SK-N-MC (cell line): ENCODE measurements at regions not wholly inside any gene's neighbourhood (a gene's known extent, or its start where the extent isn't known, plus 50 kb on each side); places are given as distances from the start of the nearest gene placed in this dataset.

Experiments used
- DNase-seq: peaks from one replicate; pipeline ENCODE4 v3.0.0-alpha.2; 2011; ENCODE audit warnings: low read depth, low spot score
- H3K27ac ChIP-seq: fragments of 200-600 bp; sonication (generic); 2 replicates; pipeline ENCODE4 v1.5.1; 2016; ENCODE audit warnings: mixed run types
- H3K36me3 ChIP-seq: fragments of 200-600 bp; sonication (generic); 2 replicates; pipeline ENCODE4 v1.6.1; 2017; ENCODE audit warnings: antibody characterized with exemption, low read length, mixed read lengths; ENCODE audit not compliant: insufficient read depth
- H3K4me3 ChIP-seq: fragments of 200-600 bp; sonication (generic); 2 replicates; pipeline ENCODE4 v1.5.1; 2016
- H3K9ac ChIP-seq: fragments of 200-600 bp; sonication (generic); 2 replicates; pipeline ENCODE4 v1.8.0; 2017; ENCODE audit warnings: mixed run types, mixed read lengths; ENCODE audit not compliant: insufficient read length
- H3K9me3 ChIP-seq: fragments of 200-600 bp; sonication (generic); 2 replicates; pipeline ENCODE4 v1.6.1; 2017; ENCODE audit warnings: low read depth, mild to moderate bottlenecking, antibody characterized with exemption, low read length, moderate library complexity, mixed read lengths
- EZH2 ChIP-seq: fragments of 200-600 bp; sonication (generic); IDR thresholded peaks from one replicate; pipeline ENCODE4 v1.6.1; 2017; ENCODE audit warnings: antibody characterized with exemption
- FOXP2 ChIP-seq: optimal IDR thresholded peaks from 2 replicates; pipeline ENCODE3; 2011; ENCODE audit warnings: mild to moderate bottlenecking, moderate library complexity; ENCODE audit not compliant: insufficient read depth; ENCODE audit errors: extremely low read length, control extremely low read depth
- POLR2AphosphoS5 ChIP-seq: IDR thresholded peaks from 2 replicates; pipeline ENCODE4 v1.6.1; 2012; ENCODE audit warnings: mild to moderate bottlenecking, low read depth, low read length, borderline replicate concordance

- TF ChIP-seq POLR2AphosphoS5 (no peak), EZH2 (no peak), FOXP2 (no peak)
- no peak for DNase-seq
- H3K9me3 ChIP-seq, result no peaks in the 10 kb centered on the region
- H3K4me3 ChIP-seq, result no peak overlapping the region
- no peaks in the 10 kb centered on the region for H3K36me3 ChIP-seq
- H3K9ac ChIP-seq, result no peak overlapping the region
- H3K27ac ChIP-seq, result no peak overlapping the region
Measured at GRCh38 chr16:59696495-59696894, 962.4 kb upstream of the GOT2 start.

DNA sequence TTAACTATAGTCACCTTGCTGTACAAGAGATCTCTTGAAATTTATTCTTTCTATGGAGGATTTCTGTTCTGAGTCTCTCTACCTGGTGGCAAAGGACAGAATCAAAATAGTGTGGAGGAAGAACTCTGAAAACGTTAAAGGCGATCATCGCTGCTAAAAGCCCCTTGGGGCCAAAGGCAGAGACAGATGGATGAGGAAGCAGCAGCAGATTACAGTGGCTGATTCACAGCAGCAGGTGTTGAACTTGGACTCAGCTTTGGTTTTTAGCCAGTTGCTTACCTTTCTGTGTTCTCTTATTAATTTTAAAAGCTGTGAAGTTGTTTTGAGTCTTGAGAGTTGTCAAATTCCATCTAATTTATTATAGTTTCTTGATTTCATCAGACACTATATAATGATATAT, 956.1 kb upstream of the GOT2 start:
- H3K9ac ChIP-seq, result no peak overlapping the region
- no peak for DNase-seq
- TF ChIP-seq FOXP2, result no peak
- TF ChIP-seq POLR2AphosphoS5, result no peak
- TF ChIP-seq EZH2, result no peak
- no peaks in the 10 kb centered on the region for H3K9me3 ChIP-seq
- no peak overlapping the region for H3K4me3 ChIP-seq
- H3K36me3 ChIP-seq, result no peaks in the 10 kb centered on the region
- no peak overlapping the region for H3K27ac ChIP-seq

GRCh38 chr16:59688006-59688405, 953.9 kb upstream of the GOT2 start:
- Histone ChIP-seq H3K9ac (no peak overlapping the region), H3K36me3 (no peaks in the 10 kb centered on the region), H3K9me3 (no peaks in the 10 kb centered on the region), H3K4me3 (no peak overlapping the region), H3K27ac (no peak overlapping the region)
- no peak for TF ChIP-seq POLR2AphosphoS5
- no peak for TF ChIP-seq FOXP2
- TF ChIP-seq EZH2, result no peak
- DNase-seq, result no peak

GRCh38 chr16:59686405-59686804, 952.3 kb upstream of the GOT2 start:
- no peaks in the 10 kb centered on the region for H3K36me3 ChIP-seq
- H3K9me3 ChIP-seq, result no peaks in the 10 kb centered on the region
- TF ChIP-seq EZH2 (no peak), POLR2AphosphoS5 (no peak), FOXP2 (no peak)

GRCh38 chr16:59684911-59685310, 950.8 kb upstream of the GOT2 start:
- TF ChIP-seq FOXP2 (no peak), POLR2AphosphoS5 (no peak), EZH2 (no peak)
- H3K36me3 ChIP-seq, result no peaks in the 10 kb centered on the region
- no peak overlapping the region for H3K4me3 ChIP-seq
- no peak overlapping the region for H3K27ac ChIP-seq
- no peak overlapping the region for H3K9ac ChIP-seq
- DNase-seq, result no peak
- H3K9me3 ChIP-seq, result no peaks in the 10 kb centered on the region

More at GRCh38 chr16:59686405-59686804, 952.3 kb upstream of the GOT2 start:
- H3K4me3 ChIP-seq, result no peak overlapping the region
- DNase-seq, result no peak
- H3K9ac ChIP-seq, result no peak overlapping the region
- H3K27ac ChIP-seq, result no peak overlapping the region

- no peak overlapping the region for H3K4me3 ChIP-seq
- no peak for DNase-seq
- H3K36me3 ChIP-seq, result no peaks in the 10 kb centered on the region
- no peaks in the 10 kb centered on the region for H3K9me3 ChIP-seq
- H3K27ac ChIP-seq, result no peak overlapping the region
- no peak for TF ChIP-seq EZH2
- no peak for TF ChIP-seq FOXP2
- no peak for TF ChIP-seq POLR2AphosphoS5
- H3K9ac ChIP-seq, result no peak overlapping the region
Measured at GRCh38 chr16:59683709-59684108, 949.6 kb upstream of the GOT2 start.

DNA sequence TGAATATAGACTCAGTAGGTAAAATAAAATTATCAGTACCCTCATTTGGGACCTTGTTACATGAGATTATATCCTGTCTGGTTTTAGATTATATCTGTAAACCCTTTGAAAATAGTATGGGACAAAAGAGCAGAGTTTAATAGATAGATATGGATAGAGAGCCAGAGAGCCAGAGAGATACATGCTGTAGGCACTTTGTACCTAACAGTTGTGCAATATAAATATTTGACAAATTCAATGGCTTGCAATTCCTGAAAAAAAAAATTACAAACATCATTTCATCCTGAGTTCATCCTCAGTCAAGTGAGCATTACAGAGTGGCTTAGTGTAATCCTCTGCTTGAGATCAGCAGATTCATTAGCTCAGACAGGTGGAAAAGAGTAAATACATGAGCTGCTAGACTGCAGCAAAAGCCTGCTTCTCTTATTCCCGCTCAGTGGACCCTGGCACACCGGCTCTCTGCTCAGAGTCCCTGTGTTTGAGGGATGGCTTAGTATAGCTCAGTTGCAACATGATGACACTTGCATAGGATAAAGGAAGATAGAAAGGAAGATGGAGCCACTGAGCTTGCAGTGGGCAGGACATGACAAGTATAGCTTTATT, 931.6 kb upstream of the GOT2 start:
- Histone ChIP-seq H3K36me3 (no peaks in the 10 kb centered on the region), H3K4me3 (no peak overlapping the region), H3K27ac (no peak overlapping the region), H3K9me3 (no peaks in the 10 kb centered on the region), H3K9ac (no peak overlapping the region)
- no peak for TF ChIP-seq EZH2
- TF ChIP-seq POLR2AphosphoS5, result no peak
- no peak for DNase-seq

GRCh38 chr16:59658572-59658971, 924.5 kb upstream of the GOT2 start:
- Histone ChIP-seq H3K27ac (no peak overlapping the region), H3K4me3 (no peak overlapping the region), H3K36me3 (no peaks in the 10 kb centered on the region), H3K9me3 (no peaks in the 10 kb centered on the region), H3K9ac (no peak overlapping the region)
- no peak for DNase-seq
- TF ChIP-seq FOXP2 (no peak), EZH2 (no peak), POLR2AphosphoS5 (no peak)

DNA sequence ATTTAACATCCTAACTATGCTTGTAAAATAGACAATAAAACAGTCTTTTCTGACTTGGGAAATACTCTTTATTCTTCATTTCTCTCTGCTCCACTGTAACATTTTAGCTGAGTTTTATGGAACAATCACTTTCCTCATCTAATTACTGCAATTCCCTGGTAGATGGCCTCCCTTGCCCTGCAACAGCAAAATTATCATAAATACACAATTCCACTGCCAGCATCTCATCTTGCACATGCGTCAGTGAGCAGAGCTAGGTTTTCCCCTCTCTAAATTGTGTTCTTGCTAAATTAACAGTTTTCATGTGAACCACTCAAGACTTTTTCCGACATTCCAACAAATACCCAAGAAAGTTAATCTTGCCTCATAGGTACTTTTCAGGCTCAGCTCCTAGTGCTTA, 920.9 kb upstream of the GOT2 start:
- H3K4me3 ChIP-seq, result no peak overlapping the region
- H3K9ac ChIP-seq, result no peak overlapping the region
- TF ChIP-seq POLR2AphosphoS5, result no peak
- no peak for TF ChIP-seq EZH2
- TF ChIP-seq FOXP2, result no peak
- no peaks in the 10 kb centered on the region for H3K9me3 ChIP-seq
- DNase-seq, result no peak
- no peak overlapping the region for H3K27ac ChIP-seq
- H3K36me3 ChIP-seq, result no peaks in the 10 kb centered on the region

DNA sequence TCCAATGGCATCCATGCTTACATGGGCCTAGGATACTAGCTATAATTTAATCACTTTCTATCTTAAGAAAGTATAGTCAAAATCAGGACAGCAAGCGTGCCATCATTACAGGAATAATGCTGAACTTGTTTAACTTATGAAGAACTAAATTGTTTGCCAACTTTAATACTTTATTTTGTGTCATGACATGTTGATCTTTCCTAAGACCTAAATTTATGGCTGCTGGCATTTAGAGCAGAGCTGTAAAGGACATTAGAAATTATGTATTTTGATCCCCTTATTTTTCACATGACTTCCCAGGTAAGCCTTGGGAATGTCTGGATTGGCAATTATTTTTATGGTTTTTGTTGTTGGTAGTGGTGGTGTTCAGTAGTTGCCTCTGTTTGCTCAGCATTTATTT, 920.3 kb upstream of the GOT2 start:
- no peak overlapping the region for H3K27ac ChIP-seq
- H3K9ac ChIP-seq, result no peak overlapping the region
- TF ChIP-seq POLR2AphosphoS5 (no peak), FOXP2 (no peak), EZH2 (no peak)
- H3K36me3 ChIP-seq, result no peaks in the 10 kb centered on the region
- no peak for DNase-seq
- no peaks in the 10 kb centered on the region for H3K9me3 ChIP-seq
- H3K4me3 ChIP-seq, result no peak overlapping the region
